Vagina (tissue), 2 donors: ENCODE measurements at regions not wholly inside any gene's neighbourhood (a gene's known extent, or its start where the extent isn't known, plus 50 kb on each side); places are given as distances from the start of the nearest gene placed in this dataset.

Source experiments
- DNase-seq, 2 donors: peaks; one replicate each; pipeline ENCODE4 v3.0.0-alpha.2; 2017; ENCODE audit errors: extremely low spot score in 2 of 2
- H3K27ac ChIP-seq: fragments of 200-600 bp; sonication (generic); one replicate; pipeline ENCODE4 v1.5.1; 2019
- H3K27me3 ChIP-seq: fragments of 200-600 bp; sonication (generic); one replicate; pipeline ENCODE4 v1.5.1; 2019
- H3K36me3 ChIP-seq, 2 donors: fragments of 200-600 bp; sonication (generic); one replicate each; pipeline ENCODE4 v1.5.1; 2017 to 2019
- H3K4me1 ChIP-seq: fragments of 200-600 bp; sonication (generic); one replicate; pipeline ENCODE4 v1.5.1; 2019
- H3K4me3 ChIP-seq, 2 donors: fragments of 200-600 bp; sonication (generic); 1 replicate in 1 of 2; 2 replicates in 1 of 2; pipeline ENCODE4 v1.5.1; 2016 to 2019
- H3K9me3 ChIP-seq: fragments of 200-600 bp; sonication (generic); one replicate; pipeline ENCODE4 v1.5.1; 2019
- POLR2A ChIP-seq, 2 donors: fragments of 450-650 bp; IDR thresholded peaks; one replicate each; pipeline ENCODE4 v1.6.1; 2017; ENCODE audit warnings: antibody characterized with exemption in 2 of 2, mild to moderate bottlenecking in 2 of 2, moderate library complexity in 2 of 2
- POLR2AphosphoS5 ChIP-seq, 2 donors: sonication (generic); formaldehyde crosslinking; IDR thresholded peaks; one replicate each; pipeline ENCODE4 v1.9.0; 2017; ENCODE audit warnings: antibody characterized with exemption in 2 of 2, mild to moderate bottlenecking in 2 of 2, low read depth in 1 of 2; ENCODE audit not compliant: insufficient read depth in 1 of 2
- intact Hi-C: fragments of 100-400 bp; cut with DNase I; formaldehyde crosslinking; loops from one replicate; pipeline ENCODE4 v1.15.1; 2023
- TF ChIP-seq, protein P1 (sequence below), 3 experiments: fragments of 450-650 bp in 2 of 3; fragments of 200-600 bp in 1 of 3; sonication (generic) in 1 of 3; IDR thresholded peaks; one replicate each; pipeline ENCODE4 v1.5.1; 2017 to 2019; ENCODE audit warnings: antibody characterized with exemption in 3 of 3, mild to moderate bottlenecking in 2 of 3, moderate library complexity in 2 of 3

DNA sequence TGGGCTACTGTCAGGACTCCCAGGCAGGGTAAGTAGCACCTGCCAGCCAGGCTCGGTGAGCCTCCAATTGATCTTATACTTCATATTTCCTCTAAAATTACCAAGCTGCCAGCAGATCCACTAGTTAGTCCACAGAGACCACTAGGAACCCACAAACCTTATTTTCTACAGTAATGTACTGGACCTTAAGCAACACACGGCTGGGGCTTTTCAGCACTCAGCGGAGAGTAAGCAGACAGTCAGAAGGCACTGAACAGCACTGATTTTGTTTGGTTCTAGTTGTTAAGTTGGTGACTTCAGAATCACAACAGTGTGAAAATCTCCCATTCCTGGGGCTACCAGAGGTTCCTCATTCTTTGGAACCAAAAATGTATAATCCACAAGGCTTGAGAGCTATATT is 56.1 kb downstream of the MRPL57 start:
- Histone ChIP-seq H3K27ac (peak overlapping the region; percentile 33), H3K36me3 (no peaks in the 10 kb centered on the region)

DNA sequence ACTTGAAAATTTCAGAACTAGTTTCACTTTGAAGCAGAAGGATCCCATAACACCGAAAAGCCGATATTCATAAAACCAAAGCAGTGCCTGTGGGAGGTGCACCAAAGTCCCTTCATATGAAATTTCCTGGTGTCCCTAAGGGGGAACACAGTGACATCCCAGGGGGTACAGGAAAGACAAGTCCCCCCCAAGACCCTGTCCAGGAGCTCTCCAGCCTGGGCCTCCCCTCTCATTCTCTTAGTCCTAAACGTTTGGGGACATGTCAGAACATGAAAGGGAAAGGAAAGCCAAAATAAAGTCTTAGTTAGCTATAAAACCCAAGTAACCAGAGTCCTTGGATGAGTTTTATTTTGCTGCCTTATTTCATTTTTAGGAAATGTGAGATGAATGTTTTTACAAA is 56.6 kb downstream of the MRPL57 start:
- TF ChIP-seq POLR2AphosphoS5 (IDR thresholded peaks at IDR 0.05; ENCODE audit: insufficient read depth in 1 of 2, low read depth in 1 of 2) = no peak
- TF ChIP-seq, protein P1, sequence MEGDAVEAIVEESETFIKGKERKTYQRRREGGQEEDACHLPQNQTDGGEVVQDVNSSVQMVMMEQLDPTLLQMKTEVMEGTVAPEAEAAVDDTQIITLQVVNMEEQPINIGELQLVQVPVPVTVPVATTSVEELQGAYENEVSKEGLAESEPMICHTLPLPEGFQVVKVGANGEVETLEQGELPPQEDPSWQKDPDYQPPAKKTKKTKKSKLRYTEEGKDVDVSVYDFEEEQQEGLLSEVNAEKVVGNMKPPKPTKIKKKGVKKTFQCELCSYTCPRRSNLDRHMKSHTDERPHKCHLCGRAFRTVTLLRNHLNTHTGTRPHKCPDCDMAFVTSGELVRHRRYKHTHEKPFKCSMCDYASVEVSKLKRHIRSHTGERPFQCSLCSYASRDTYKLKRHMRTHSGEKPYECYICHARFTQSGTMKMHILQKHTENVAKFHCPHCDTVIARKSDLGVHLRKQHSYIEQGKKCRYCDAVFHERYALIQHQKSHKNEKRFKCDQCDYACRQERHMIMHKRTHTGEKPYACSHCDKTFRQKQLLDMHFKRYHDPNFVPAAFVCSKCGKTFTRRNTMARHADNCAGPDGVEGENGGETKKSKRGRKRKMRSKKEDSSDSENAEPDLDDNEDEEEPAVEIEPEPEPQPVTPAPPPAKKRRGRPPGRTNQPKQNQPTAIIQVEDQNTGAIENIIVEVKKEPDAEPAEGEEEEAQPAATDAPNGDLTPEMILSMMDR (IDR thresholded peaks at IDR 0.05) = no peak
- TF ChIP-seq POLR2A (IDR thresholded peaks at IDR 0.05) = no peak
- intact Hi-C loops = no loop called here
- peak overlapping the region; percentile 73 for H3K27ac ChIP-seq
- no peaks in the 10 kb centered on the region for H3K36me3 ChIP-seq
- no peak for DNase-seq
- no peaks in the 10 kb centered on the region for H3K4me1 ChIP-seq
- no peaks in the 10 kb centered on the region for H3K9me3 ChIP-seq
- no peaks in the 10 kb centered on the region for H3K27me3 ChIP-seq
- peak overlapping the region; percentile 16 to 22 for H3K4me3 ChIP-seq

More for the DNA sequence above, 56.1 kb downstream of the MRPL57 start:
- peak overlapping the region; percentile 16 to 22 for H3K4me3 ChIP-seq
- TF ChIP-seq POLR2AphosphoS5 (IDR thresholded peaks at IDR 0.05; ENCODE audit: insufficient read depth in 1 of 2, low read depth in 1 of 2) (no peak), POLR2A (IDR thresholded peaks at IDR 0.05) (no peak)
- TF ChIP-seq, protein P1 (IDR thresholded peaks at IDR 0.05) = no peak
- DNase-seq = no peak
- no peaks in the 10 kb centered on the region for H3K4me1 ChIP-seq
- intact Hi-C loops = no loop called here
- no peaks in the 10 kb centered on the region for H3K9me3 ChIP-seq
- H3K27me3 ChIP-seq = no peaks in the 10 kb centered on the region

DNA sequence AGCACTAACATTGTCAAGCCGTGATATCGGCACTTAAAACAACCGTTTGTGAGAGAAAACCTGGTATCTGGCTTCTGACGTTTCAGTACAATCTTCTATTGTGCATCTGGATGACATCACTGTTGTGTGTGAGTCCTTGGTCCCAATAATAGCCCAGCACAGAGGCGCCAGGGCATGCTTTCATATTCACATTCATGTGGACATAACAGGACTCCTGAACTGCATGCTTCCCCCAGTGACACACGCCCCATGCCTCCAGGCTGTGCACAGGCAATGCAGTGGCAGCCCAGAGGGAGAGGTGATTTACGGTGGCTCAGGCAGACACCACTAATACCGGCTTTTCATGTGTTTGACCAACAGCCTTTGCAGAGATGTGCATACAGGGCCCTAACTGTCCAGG is 58.1 kb downstream of the MRPL57 start:
- Histone ChIP-seq H3K4me3 (peak overlapping the region in 1 of 2 donors; percentile 16), H3K27ac (peak overlapping the region; percentile 73), H3K9me3 (no peaks in the 10 kb centered on the region), H3K27me3 (no peaks in the 10 kb centered on the region), H3K4me1 (no peaks in the 10 kb centered on the region), H3K36me3 (no peaks in the 10 kb centered on the region)
- TF ChIP-seq POLR2A (IDR thresholded peaks at IDR 0.05) (no peak), POLR2AphosphoS5 (IDR thresholded peaks at IDR 0.05; ENCODE audit: insufficient read depth in 1 of 2, low read depth in 1 of 2) (no peak)
- TF ChIP-seq, protein P1 (IDR thresholded peaks at IDR 0.05) = no peak
- no peak for DNase-seq
- intact Hi-C loops = no loop called here

DNA sequence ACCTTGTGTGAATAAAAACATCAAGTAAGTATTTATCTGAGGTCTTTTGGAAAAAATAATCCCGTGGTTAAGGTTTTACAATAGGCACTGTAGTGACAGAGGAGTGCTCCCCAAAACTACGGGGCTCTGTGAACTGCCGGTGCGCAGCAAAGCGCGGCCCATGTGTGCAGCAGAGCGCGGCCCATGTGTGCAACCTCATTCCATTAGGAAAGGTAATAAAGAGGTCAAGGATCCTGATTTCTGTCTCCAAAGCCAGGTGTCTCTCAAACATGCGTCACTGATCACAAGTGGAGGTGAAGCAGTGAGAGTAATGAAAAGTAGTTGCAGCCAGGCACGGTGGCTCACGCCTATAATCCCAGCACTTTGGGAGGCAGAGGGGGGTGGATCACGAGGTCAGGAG is 58.7 kb downstream of the MRPL57 start:
- Histone ChIP-seq H3K27ac (no peak overlapping the region), H3K9me3 (no peaks in the 10 kb centered on the region), H3K4me1 (no peaks in the 10 kb centered on the region), H3K36me3 (no peaks in the 10 kb centered on the region), H3K27me3 (no peaks in the 10 kb centered on the region), H3K4me3 (no peak overlapping the region)
- no peak for DNase-seq
- TF ChIP-seq, protein P1 (IDR thresholded peaks at IDR 0.05) = no peak
- TF ChIP-seq POLR2AphosphoS5 (IDR thresholded peaks at IDR 0.05; ENCODE audit: insufficient read depth in 1 of 2, low read depth in 1 of 2) (no peak), POLR2A (IDR thresholded peaks at IDR 0.05) (no peak)
- intact Hi-C loops = no loop called here

DNA sequence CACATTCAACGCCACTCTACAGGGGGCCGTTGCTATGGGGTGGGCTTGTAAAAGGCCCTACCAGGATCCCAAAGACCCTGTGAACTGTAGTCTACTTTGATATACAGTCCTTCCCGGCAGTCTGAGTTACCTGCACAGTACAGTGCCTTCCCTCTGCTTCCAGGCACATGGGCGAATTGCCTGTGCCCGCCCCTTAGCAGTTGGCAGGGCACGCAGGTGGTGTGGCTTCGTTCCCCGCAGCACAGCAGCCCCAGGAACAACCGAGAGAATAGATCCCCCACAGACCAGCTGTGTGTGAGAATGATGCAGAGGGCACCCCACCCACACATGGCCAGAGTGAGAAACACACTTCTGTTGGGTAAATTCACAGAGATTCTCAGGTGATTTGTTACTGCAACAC is 60.6 kb downstream of the MRPL57 start:
- no peak for DNase-seq
- Histone ChIP-seq H3K27ac (no peak overlapping the region), H3K4me3 (no peak overlapping the region), H3K36me3 (no peaks in the 10 kb centered on the region), H3K4me1 (no peaks in the 10 kb centered on the region), H3K27me3 (no peaks in the 10 kb centered on the region), H3K9me3 (no peaks in the 10 kb centered on the region)
- TF ChIP-seq POLR2A (IDR thresholded peaks at IDR 0.05) = no peak
- no peak for TF ChIP-seq POLR2AphosphoS5 (IDR thresholded peaks at IDR 0.05; ENCODE audit: insufficient read depth in 1 of 2, low read depth in 1 of 2)
- TF ChIP-seq, protein P1 (IDR thresholded peaks at IDR 0.05) = no peak
- intact Hi-C loops = no loop called here
